Esophagus muscularis mucosa (tissue), 4 donors: ENCODE measurements at regions not wholly inside any gene's neighbourhood (a gene's known extent, or its start where the extent isn't known, plus 50 kb on each side); places are given as distances from the start of the nearest gene placed in this dataset.

ENCODE experiments used
- DNase-seq: peaks from one replicate; pipeline ENCODE4 v3.0.0-alpha.2; 2017; ENCODE audit errors: extremely low spot score
- H3K27ac ChIP-seq, 4 donors: fragments of 200-600 bp; sonication (generic); replicated peaks in 1 of 4; 1 replicate in 3 of 4; 2 replicates in 1 of 4; pipeline ENCODE4 v1.5.1; 2016 to 2019; ENCODE audit warnings: mild to moderate bottlenecking in 1 of 4
- H3K27me3 ChIP-seq, 4 donors: fragments of 200-600 bp; sonication (generic); one replicate each; pipeline versions ENCODE4 v1.5.1 to v1.6.0; 2016 to 2019
- H3K36me3 ChIP-seq, 4 donors: fragments of 200-600 bp; sonication (generic); one replicate each; pipeline ENCODE4 v1.5.1; 2016 to 2019
- H3K4me1 ChIP-seq, 4 donors: fragments of 200-600 bp; sonication (generic); one replicate each; pipeline ENCODE4 v1.5.1; 2016 to 2019
- H3K4me3 ChIP-seq, 4 donors: fragments of 200-600 bp; sonication (generic); 1 replicate in 2 of 4; 2 replicates in 2 of 4; pipeline ENCODE4 v1.5.1; 2016 to 2019; ENCODE audit warnings: mild to moderate bottlenecking in 4 of 4, moderate library complexity in 1 of 4
- H3K9me3 ChIP-seq, 4 donors: fragments of 200-600 bp; sonication (generic); 1 replicate in 3 of 4; 2 replicates in 1 of 4; pipeline ENCODE4 v1.5.1; 2016 to 2019
- CTCF ChIP-seq, 3 experiments: fragments of 200-600 bp in 2 of 3; fragments of 450-650 bp in 1 of 3; sonication (generic) in 2 of 3; IDR thresholded peaks; one replicate each; pipeline ENCODE4 v1.5.1; 2017 to 2019; ENCODE audit warnings: antibody characterized with exemption in 3 of 3, mild to moderate bottlenecking in 2 of 3, moderate library complexity in 1 of 3
- EP300 ChIP-seq: sonication (generic); formaldehyde crosslinking; IDR thresholded peaks from one replicate; pipeline ENCODE4 v1.6.1; 2017; ENCODE audit warnings: antibody characterized with exemption
- POLR2A ChIP-seq: fragments of 450-650 bp; IDR thresholded peaks from one replicate; pipeline ENCODE4 v1.6.1; 2017; ENCODE audit warnings: antibody characterized with exemption, moderate library complexity, mild to moderate bottlenecking, low read depth
- POLR2AphosphoS5 ChIP-seq, 2 donors: sonication (generic); formaldehyde crosslinking; IDR thresholded peaks; one replicate each; pipeline ENCODE4 v1.6.1; 2017; ENCODE audit warnings: antibody characterized with exemption in 2 of 2
- WGBS: methylation state at CpG from one replicate; pipeline ENCODE4 v1.1.5; 2018; 5-methylcytosine and 5-hydroxymethylcytosine counted together
- intact Hi-C: fragments of 100-400 bp; cut with DNase I; formaldehyde crosslinking; loops from one replicate; pipeline ENCODE4 v1.15.1; 2023

GRCh38 chrX:20857746-20858145, 516.5 kb upstream of the CNKSR2 start:
- H3K27ac ChIP-seq: no peak overlapping the region
- 61% methylated on average over 3 of the region's 3 CpGs for WGBS
- DNase-seq: no peak

GRCh38 chrX:20838477-20838876, 535.7 kb upstream of the CNKSR2 start:
- H3K36me3 ChIP-seq: no peaks in the 10 kb centered on the region
- DNase-seq: no peak
- no peaks in the 10 kb centered on the region for H3K4me1 ChIP-seq
- H3K27ac ChIP-seq: no peak overlapping the region
- H3K9me3 ChIP-seq: peaks cover 0 to 22% (median 0%) of the 10 kb centered on the region in 4 donors
- 81% methylated on average over 3 of the region's 3 CpGs for WGBS
- H3K4me3 ChIP-seq: no peak overlapping the region
- intact Hi-C loops: no loop called here
- TF ChIP-seq CTCF (IDR thresholded peaks at IDR 0.05) (no peak), POLR2A (no peak), EP300 (no peak), POLR2AphosphoS5 (IDR thresholded peaks at IDR 0.05) (no peak)
- no peaks in the 10 kb centered on the region for H3K27me3 ChIP-seq

More at GRCh38 chrX:20857746-20858145, 516.5 kb upstream of the CNKSR2 start:
- Histone ChIP-seq H3K27me3 (no peaks in the 10 kb centered on the region), H3K4me3 (no peak overlapping the region), H3K9me3 (peaks cover 0 to 10% (median 3%) of the 10 kb centered on the region in 4 donors), H3K36me3 (no peaks in the 10 kb centered on the region), H3K4me1 (no peaks in the 10 kb centered on the region)
- TF ChIP-seq CTCF (IDR thresholded peaks at IDR 0.05) (no peak), EP300 (no peak), POLR2AphosphoS5 (IDR thresholded peaks at IDR 0.05) (no peak), POLR2A (no peak)
- intact Hi-C loops: no loop called here

GRCh38 chrX:20829665-20830491, 544.3 kb upstream of the CNKSR2 start:
- DNase-seq: no peak
- H3K27me3 ChIP-seq: no peaks in the 10 kb centered on the region
- intact Hi-C loops: no loop called here
- WGBS: 47% methylated on average over 5 of the region's 5 CpGs
- peaks cover 0 to 7% (median 0%) of the 10 kb centered on the region in 4 donors for H3K9me3 ChIP-seq
- H3K27ac ChIP-seq: no peak overlapping the region
- no peak for TF ChIP-seq CTCF (IDR thresholded peaks at IDR 0.05)
- TF ChIP-seq EP300: no peak
- no peak for TF ChIP-seq POLR2A
- TF ChIP-seq POLR2AphosphoS5 (IDR thresholded peaks at IDR 0.05): no peak
- no peaks in the 10 kb centered on the region for H3K4me1 ChIP-seq
- no peak overlapping the region for H3K4me3 ChIP-seq
- H3K36me3 ChIP-seq: no peaks in the 10 kb centered on the region

- no peaks in the 10 kb centered on the region for H3K4me1 ChIP-seq
- TF ChIP-seq EP300 (no peak), POLR2AphosphoS5 (IDR thresholded peaks at IDR 0.05) (no peak), CTCF (IDR thresholded peaks at IDR 0.05) (no peak), POLR2A (no peak)
- intact Hi-C loops: no loop called here
- H3K9me3 ChIP-seq: no peaks in the 10 kb centered on the region
- no peak overlapping the region for H3K4me3 ChIP-seq
- no peak overlapping the region for H3K27ac ChIP-seq
- H3K36me3 ChIP-seq: no peaks in the 10 kb centered on the region
- 69% methylated on average over 2 of the region's 2 CpGs for WGBS
- no peaks in the 10 kb centered on the region for H3K27me3 ChIP-seq
- DNase-seq: no peak
These were observed 548.2 kb upstream of the CNKSR2 start for GRCh38 chrX:20825984-20826383.

GRCh38 chrX:20803971-20804370, 537.3 kb upstream of the RPS6KA3 start:
- no peak overlapping the region for H3K4me3 ChIP-seq
- intact Hi-C loops: no loop called here

More at GRCh38 chrX:20803971-20804370, 537.3 kb upstream of the RPS6KA3 start:
- no peak for TF ChIP-seq EP300
- TF ChIP-seq POLR2A: no peak
- no peak for TF ChIP-seq CTCF (IDR thresholded peaks at IDR 0.05)
- TF ChIP-seq POLR2AphosphoS5 (IDR thresholded peaks at IDR 0.05): no peak
- Histone ChIP-seq H3K27ac (no peak overlapping the region), H3K9me3 (no peaks in the 10 kb centered on the region), H3K27me3 (no peaks in the 10 kb centered on the region), H3K36me3 (no peaks in the 10 kb centered on the region), H3K4me1 (no peaks in the 10 kb centered on the region)
- WGBS: 59% methylated on average over 1 of the region's 1 CpG
- no peak for DNase-seq
